ENCODE measurements at regions not wholly inside any gene's neighbourhood (a gene's known extent, or its start where the extent isn't known, plus 50 kb on each side); places are given as distances from the start of the nearest gene placed in this dataset.

- no peak overlapping the region for H4K91ac ChIP-seq (ENCODE audit: low read length)
- peaks cover 13 to 81% of the 10 kb centered on the region in 2 experiments for H3K36me3 ChIP-seq (ENCODE audit: control insufficient read depth in 1 of 2, insufficient read depth in 2 of 2, low read depth in 1 of 2, low read length in 2 of 2)
- no peak overlapping the region for H3K23ac ChIP-seq (ENCODE audit: low read length in 2 of 2)
- WGBS, result 97% methylated on average over 3 of the region's 3 CpGs
- no peak overlapping the region for H4K8ac ChIP-seq (ENCODE audit: low read length)
- H3K14ac ChIP-seq (ENCODE audit: low read length in 2 of 2), result no peak overlapping the region
- H3K27me3 ChIP-seq (ENCODE audit: control insufficient read depth in 1 of 2, insufficient read depth in 1 of 2, low read length in 2 of 2), result no peaks in the 10 kb centered on the region
- no peak for DNase-seq
- H2BK5ac ChIP-seq (ENCODE audit: low read depth, low read length, poor library complexity, severe bottlenecking), result no peak overlapping the region
- H3K9ac ChIP-seq (ENCODE audit: low read length), result no peak overlapping the region
- no peak overlapping the region for H3K27ac ChIP-seq (ENCODE audit: low read length, poor library complexity, severe bottlenecking)
- no peak overlapping the region for H2BK12ac ChIP-seq (ENCODE audit: low read length in 2 of 2)
- no peak overlapping the region for H2AFZ ChIP-seq (ENCODE audit: low read depth, low read length)
- no peak overlapping the region for H2AK5ac ChIP-seq (ENCODE audit: low read length, severe bottlenecking)
- no peak overlapping the region for H3K18ac ChIP-seq (ENCODE audit: low read depth in 1 of 2, low read length in 2 of 2)
- H3K4me3 ChIP-seq (ENCODE audit: insufficient read depth in 1 of 2, low read depth in 1 of 2, low read length in 2 of 2), result no peak overlapping the region
- H3K4me2 ChIP-seq (ENCODE audit: low read length, poor library complexity, severe bottlenecking), result no peak overlapping the region
- H2BK120ac ChIP-seq (ENCODE audit: low read depth, low read length), result no peak overlapping the region
- H3K9me3 ChIP-seq (ENCODE audit: control insufficient read depth, low read length), result no peaks in the 10 kb centered on the region
- no peaks in the 10 kb centered on the region for H3K4me1 ChIP-seq (ENCODE audit: control insufficient read depth, insufficient read depth, low read depth, low read length)
- no peak overlapping the region for H2BK15ac ChIP-seq (ENCODE audit: low read depth, poor library complexity, severe bottlenecking)
- H3K4ac ChIP-seq (ENCODE audit: low read depth in 1 of 2, low read length in 2 of 2), result no peak overlapping the region
- peaks cover 22% of the 10 kb centered on the region for H3K79me1 ChIP-seq (replicated peaks; ENCODE audit: low read length, poor library complexity, severe bottlenecking)
Observed at GRCh38 chr1:77632216-77632615, 50.2 kb downstream of the ZZZ3 start.

GRCh38 chr1:77631751-77632150 is 50.7 kb downstream of the ZZZ3 start:
- Histone ChIP-seq H2AK5ac (ENCODE audit: low read length, severe bottlenecking) (no peak overlapping the region), H2BK12ac (ENCODE audit: low read length in 2 of 2) (no peak overlapping the region), H2BK15ac (ENCODE audit: low read depth, poor library complexity, severe bottlenecking) (no peak overlapping the region), H2BK120ac (ENCODE audit: low read depth, low read length) (no peak overlapping the region), H3K23ac (ENCODE audit: low read length in 2 of 2) (no peak overlapping the region), H3K9me3 (ENCODE audit: control insufficient read depth, low read length) (no peaks in the 10 kb centered on the region), H4K8ac (ENCODE audit: low read length) (no peak overlapping the region), H3K18ac (ENCODE audit: low read depth in 1 of 2, low read length in 2 of 2) (no peak overlapping the region), H4K91ac (ENCODE audit: low read length) (no peak overlapping the region), H3K27ac (ENCODE audit: low read length, poor library complexity, severe bottlenecking) (no peak overlapping the region), H2AFZ (ENCODE audit: low read depth, low read length) (no peak overlapping the region), H3K9ac (ENCODE audit: low read length) (no peak overlapping the region), H3K79me1 (replicated peaks; ENCODE audit: low read length, poor library complexity, severe bottlenecking) (peaks cover 20% of the 10 kb centered on the region), H3K4me2 (ENCODE audit: low read length, poor library complexity, severe bottlenecking) (no peak overlapping the region), H3K4me1 (ENCODE audit: control insufficient read depth, insufficient read depth, low read depth, low read length) (no peaks in the 10 kb centered on the region), H2BK5ac (ENCODE audit: low read depth, low read length, poor library complexity, severe bottlenecking) (no peak overlapping the region), H3K4me3 (ENCODE audit: insufficient read depth in 1 of 2, low read depth in 1 of 2, low read length in 2 of 2) (no peak overlapping the region), H3K14ac (ENCODE audit: low read length in 2 of 2) (no peak overlapping the region), H3K4ac (ENCODE audit: low read depth in 1 of 2, low read length in 2 of 2) (no peak overlapping the region), H3K27me3 (ENCODE audit: control insufficient read depth in 1 of 2, insufficient read depth in 1 of 2, low read length in 2 of 2) (no peaks in the 10 kb centered on the region), H3K36me3 (ENCODE audit: control insufficient read depth in 1 of 2, insufficient read depth in 2 of 2, low read depth in 1 of 2, low read length in 2 of 2) (peaks cover 13 to 81% of the 10 kb centered on the region in 2 experiments)
- DNase-seq, result no peak
- no CpG with 5 or more reads among the region's 1 CpG for WGBS

- Histone ChIP-seq H3K4ac (ENCODE audit: low read depth in 1 of 2, low read length in 2 of 2) (no peak overlapping the region), H3K23ac (ENCODE audit: low read length in 2 of 2) (no peak overlapping the region), H2AFZ (ENCODE audit: low read depth, low read length) (no peak overlapping the region), H2BK12ac (ENCODE audit: low read length in 2 of 2) (no peak overlapping the region), H3K79me1 (replicated peaks; ENCODE audit: low read length, poor library complexity, severe bottlenecking) (peaks cover 18% of the 10 kb centered on the region), H4K91ac (ENCODE audit: low read length) (no peak overlapping the region), H3K4me3 (ENCODE audit: insufficient read depth in 1 of 2, low read depth in 1 of 2, low read length in 2 of 2) (no peak overlapping the region), H2AK5ac (ENCODE audit: low read length, severe bottlenecking) (no peak overlapping the region), H3K9ac (ENCODE audit: low read length) (no peak overlapping the region), H3K4me1 (ENCODE audit: control insufficient read depth, insufficient read depth, low read depth, low read length) (no peaks in the 10 kb centered on the region), H3K18ac (ENCODE audit: low read depth in 1 of 2, low read length in 2 of 2) (no peak overlapping the region), H3K27me3 (ENCODE audit: control insufficient read depth in 1 of 2, insufficient read depth in 1 of 2, low read length in 2 of 2) (no peaks in the 10 kb centered on the region), H3K4me2 (ENCODE audit: low read length, poor library complexity, severe bottlenecking) (no peak overlapping the region), H3K9me3 (ENCODE audit: control insufficient read depth, low read length) (no peaks in the 10 kb centered on the region), H3K36me3 (ENCODE audit: control insufficient read depth in 1 of 2, insufficient read depth in 2 of 2, low read depth in 1 of 2, low read length in 2 of 2) (peaks cover 16 to 81% of the 10 kb centered on the region in 2 experiments), H4K8ac (ENCODE audit: low read length) (no peak overlapping the region), H2BK15ac (ENCODE audit: low read depth, poor library complexity, severe bottlenecking) (no peak overlapping the region), H2BK120ac (ENCODE audit: low read depth, low read length) (no peak overlapping the region), H2BK5ac (ENCODE audit: low read depth, low read length, poor library complexity, severe bottlenecking) (no peak overlapping the region), H3K27ac (ENCODE audit: low read length, poor library complexity, severe bottlenecking) (no peak overlapping the region), H3K14ac (ENCODE audit: low read length in 2 of 2) (no peak overlapping the region)
- no peak for DNase-seq
- no CpG with 5 or more reads among the region's 1 CpG for WGBS
Observed at GRCh38 chr1:77631302-77631701, 51.2 kb downstream of the ZZZ3 start.

GRCh38 chr1:77627978-77628570 is 54.4 kb downstream of the ZZZ3 start:
- no peak overlapping the region for H3K27ac ChIP-seq (ENCODE audit: low read length, poor library complexity, severe bottlenecking)
- H3K27me3 ChIP-seq (ENCODE audit: control insufficient read depth in 1 of 2, insufficient read depth in 1 of 2, low read length in 2 of 2), result no peaks in the 10 kb centered on the region
- no peak overlapping the region for H4K8ac ChIP-seq (ENCODE audit: low read length)
- 100% methylated on average over 3 of the region's 4 CpGs for WGBS
- peaks cover 25% of the 10 kb centered on the region for H3K79me1 ChIP-seq (replicated peaks; ENCODE audit: low read length, poor library complexity, severe bottlenecking)
- no peaks in the 10 kb centered on the region for H3K4me1 ChIP-seq (ENCODE audit: control insufficient read depth, insufficient read depth, low read depth, low read length)
- H3K4me2 ChIP-seq (ENCODE audit: low read length, poor library complexity, severe bottlenecking), result no peak overlapping the region
- no peak overlapping the region for H3K14ac ChIP-seq (ENCODE audit: low read length in 2 of 2)
- H3K4ac ChIP-seq (ENCODE audit: low read depth in 1 of 2, low read length in 2 of 2), result no peak overlapping the region
- no peak overlapping the region for H2BK5ac ChIP-seq (ENCODE audit: low read depth, low read length, poor library complexity, severe bottlenecking)
- no peak overlapping the region for H3K23ac ChIP-seq (ENCODE audit: low read length in 2 of 2)
- no peak overlapping the region for H3K18ac ChIP-seq (ENCODE audit: low read depth in 1 of 2, low read length in 2 of 2)
- no peak overlapping the region for H3K9ac ChIP-seq (ENCODE audit: low read length)
- no peak overlapping the region for H4K91ac ChIP-seq (ENCODE audit: low read length)
- no peak overlapping the region for H2AK5ac ChIP-seq (ENCODE audit: low read length, severe bottlenecking)
- no peak for DNase-seq
- H3K9me3 ChIP-seq (ENCODE audit: control insufficient read depth, low read length), result no peaks in the 10 kb centered on the region
- H2BK15ac ChIP-seq (ENCODE audit: low read depth, poor library complexity, severe bottlenecking), result no peak overlapping the region
- H3K4me3 ChIP-seq (ENCODE audit: insufficient read depth in 1 of 2, low read depth in 1 of 2, low read length in 2 of 2), result no peak overlapping the region
- no peak overlapping the region for H2BK120ac ChIP-seq (ENCODE audit: low read depth, low read length)
- H2BK12ac ChIP-seq (ENCODE audit: low read length in 2 of 2), result no peak overlapping the region
- H2AFZ ChIP-seq (ENCODE audit: low read depth, low read length), result no peak overlapping the region
- H3K36me3 ChIP-seq (ENCODE audit: control insufficient read depth in 1 of 2, insufficient read depth in 2 of 2, low read depth in 1 of 2, low read length in 2 of 2), result peaks cover 15 to 88% of the 10 kb centered on the region in 2 experiments

Measured in mesenchymal stem cell (in vitro differentiated cells and primary cell).